HG02588 (cell line): ENCODE measurements at regions not wholly inside any gene's neighbourhood (a gene's known extent, or its start where the extent isn't known, plus 50 kb on each side); places are given as distances from the start of the nearest gene placed in this dataset.

Experiments used
- ATAC-seq: cut with Tn5 transposase; IDR thresholded peaks from one replicate; pipeline ENCODE4 v1.9.1; 2021; ENCODE audit warnings: mild to moderate bottlenecking, moderate library complexity; ENCODE audit not compliant: unreplicated experiment

GRCh38 chr4:152236519-152237056 is 299.3 kb downstream of the FBXW7 start:
- ATAC-seq = no peak

GRCh38 chr4:152235718-152236117 is 300.2 kb downstream of the FBXW7 start:
- no peak for ATAC-seq

GRCh38 chr4:152234571-152234970 is 301.3 kb downstream of the FBXW7 start:
- no peak for ATAC-seq

GRCh38 chr4:152232271-152232670 is 303.6 kb downstream of the FBXW7 start:
- no peak for ATAC-seq

GRCh38 chr4:152229782-152230289 is 306.1 kb downstream of the FBXW7 start:
- ATAC-seq = no peak

- no peak for ATAC-seq
Observed at GRCh38 chr4:152225680-152226079, 310.2 kb downstream of the FBXW7 start.

GRCh38 chr4:152224721-152225420 is 311.0 kb downstream of the FBXW7 start:
- no peak for ATAC-seq

- no peak for ATAC-seq
Observed at GRCh38 chr4:152224223-152224622, 311.7 kb downstream of the FBXW7 start.

- no peak for ATAC-seq
Observed at GRCh38 chr4:152223600-152223999, 312.3 kb downstream of the FBXW7 start.

- ATAC-seq = no peak
Observed at GRCh38 chr4:152221816-152222516, 313.9 kb downstream of the FBXW7 start.

- ATAC-seq = peak; percentile 71
Observed at GRCh38 chr4:152220201-152220666, 315.7 kb downstream of the FBXW7 start.

GRCh38 chr4:152218576-152218975 is 317.3 kb downstream of the FBXW7 start:
- ATAC-seq = no peak

GRCh38 chr4:152217896-152218295 is 318.0 kb downstream of the FBXW7 start:
- no peak for ATAC-seq

- no peak for ATAC-seq
Observed at GRCh38 chr4:152211936-152212653, 323.8 kb downstream of the FBXW7 start.

GRCh38 chr4:152209772-152210493 is 326.0 kb downstream of the FBXW7 start:
- ATAC-seq = peak; percentile 71

GRCh38 chr4:152207378-152207720 is 328.5 kb downstream of the FBXW7 start:
- no peak for ATAC-seq

- ATAC-seq = no peak
Observed at GRCh38 chr4:152206646-152207377, 329.1 kb downstream of the FBXW7 start.

GRCh38 chr4:152206185-152206584 is 329.7 kb downstream of the FBXW7 start:
- ATAC-seq = no peak

- ATAC-seq = no peak
Observed at GRCh38 chr4:152202415-152202814, 333.5 kb downstream of the FBXW7 start.
